Activated naive CD4-positive, alpha-beta T cell treated with anti-CD3 and anti-CD28 coated beads, Interleukin-2, amount 10 ng/mL, durations not matched to agents 7 days and 5 days (primary cell): ENCODE measurements at regions not wholly inside any gene's neighbourhood (a gene's known extent, or its start where the extent isn't known, plus 50 kb on each side); places are given as distances from the start of the nearest gene placed in this dataset.

Experiments used
- CTCF ChIA-PET: fragments of 350-600 bp; sonication (Branson Sonifier 250); formaldehyde crosslinking; loops from one replicate; lab custom pipeline; 2021; ENCODE audit warnings: antibody characterized with exemption; lab: Charles Lee
- DNase-seq: peaks from one replicate; pipeline ENCODE4 v3.0.0-alpha.2; 2020
- H3K27ac Mint-ChIP-seq: one replicate; pipeline ENCODE4 v1.8.0; 2021; ENCODE audit warnings: mild to moderate bottlenecking, moderate library complexity, mixed read lengths
- H3K27me3 Mint-ChIP-seq: one replicate; pipeline ENCODE4 v1.8.0; 2021; ENCODE audit warnings: mild to moderate bottlenecking, mixed read lengths
- H3K36me3 Mint-ChIP-seq: one replicate; pipeline ENCODE4 v1.8.0; 2021; ENCODE audit warnings: mixed read lengths
- H3K4me1 Mint-ChIP-seq: one replicate; pipeline ENCODE4 v1.8.0; 2021; ENCODE audit warnings: mixed read lengths
- H3K4me3 Mint-ChIP-seq: one replicate; pipeline ENCODE4 v1.8.0; 2021; ENCODE audit warnings: mild to moderate bottlenecking, moderate library complexity, mixed read lengths
- H3K9me3 Mint-ChIP-seq: one replicate; pipeline ENCODE4 v1.8.0; 2021; ENCODE audit warnings: mixed read lengths

GRCh38 chr15:100737214-100737613 is 134.8 kb downstream of the ASB7 start:
- Mint-ChIP-seq H3K4me3 (no peak overlapping the region), H3K9me3 (no peaks in the 10 kb centered on the region), H3K27ac (no peak overlapping the region), H3K27me3 (peaks cover 11% of the 10 kb centered on the region), H3K36me3 (no peaks in the 10 kb centered on the region), H3K4me1 (no peaks in the 10 kb centered on the region)
- DNase-seq, result no peak
- CTCF ChIA-PET, result no interaction called here

GRCh38 chr15:100738614-100739013 is 136.2 kb downstream of the ASB7 start:
- no peaks in the 10 kb centered on the region for H3K9me3 Mint-ChIP-seq
- CTCF ChIA-PET, result no interaction called here
- DNase-seq, result no peak
- H3K36me3 Mint-ChIP-seq, result no peaks in the 10 kb centered on the region
- peaks cover 6% of the 10 kb centered on the region for H3K27me3 Mint-ChIP-seq
- H3K27ac Mint-ChIP-seq, result no peak overlapping the region
- H3K4me1 Mint-ChIP-seq, result no peaks in the 10 kb centered on the region
- H3K4me3 Mint-ChIP-seq, result no peak overlapping the region

- no peak overlapping the region for H3K4me3 Mint-ChIP-seq
- no peaks in the 10 kb centered on the region for H3K4me1 Mint-ChIP-seq
- H3K9me3 Mint-ChIP-seq, result no peaks in the 10 kb centered on the region
- peaks cover 6% of the 10 kb centered on the region for H3K27me3 Mint-ChIP-seq
- CTCF ChIA-PET, result no interaction called here
- DNase-seq, result no peak
- no peaks in the 10 kb centered on the region for H3K36me3 Mint-ChIP-seq
- H3K27ac Mint-ChIP-seq, result no peak overlapping the region
Measured at GRCh38 chr15:100740138-100740537, 137.7 kb downstream of the ASB7 start.

GRCh38 chr15:100751585-100751984 is 128.0 kb upstream of the ALDH1A3 start:
- Mint-ChIP-seq H3K9me3 (no peaks in the 10 kb centered on the region), H3K4me1 (no peaks in the 10 kb centered on the region), H3K4me3 (no peak overlapping the region), H3K27ac (no peak overlapping the region), H3K36me3 (no peaks in the 10 kb centered on the region), H3K27me3 (peaks cover 14% of the 10 kb centered on the region)
- DNase-seq, result no peak
- CTCF ChIA-PET, result no interaction called here

GRCh38 chr15:100753503-100753902 is 126.1 kb upstream of the ALDH1A3 start:
- H3K4me3 Mint-ChIP-seq, result no peak overlapping the region
- no peak for DNase-seq
- CTCF ChIA-PET, result interaction anchor here (0.6 kb wide), 1 partner anchor 368 kb away, joined by 4 read pairs; no protein-coding TSS in a partner anchor
- no peaks in the 10 kb centered on the region for H3K4me1 Mint-ChIP-seq
- H3K9me3 Mint-ChIP-seq, result no peaks in the 10 kb centered on the region
- H3K36me3 Mint-ChIP-seq, result no peaks in the 10 kb centered on the region
- no peak overlapping the region for H3K27ac Mint-ChIP-seq
- peaks cover 9% of the 10 kb centered on the region for H3K27me3 Mint-ChIP-seq

GRCh38 chr15:100757661-100758060 is 122.0 kb upstream of the ALDH1A3 start:
- no peak overlapping the region for H3K27ac Mint-ChIP-seq
- H3K36me3 Mint-ChIP-seq, result no peaks in the 10 kb centered on the region
- H3K27me3 Mint-ChIP-seq, result peaks cover 15% of the 10 kb centered on the region
- CTCF ChIA-PET, result no interaction called here
- DNase-seq, result no peak
- H3K9me3 Mint-ChIP-seq, result no peaks in the 10 kb centered on the region
- H3K4me3 Mint-ChIP-seq, result no peak overlapping the region
- no peaks in the 10 kb centered on the region for H3K4me1 Mint-ChIP-seq

- Mint-ChIP-seq H3K36me3 (no peaks in the 10 kb centered on the region), H3K27me3 (peaks cover 23% of the 10 kb centered on the region), H3K9me3 (no peaks in the 10 kb centered on the region), H3K27ac (no peak overlapping the region), H3K4me3 (no peak overlapping the region), H3K4me1 (no peaks in the 10 kb centered on the region)
- CTCF ChIA-PET, result no interaction called here
- no peak for DNase-seq
Measured at GRCh38 chr15:100758555-100758954, 121.1 kb upstream of the ALDH1A3 start.

- H3K4me3 Mint-ChIP-seq, result no peak overlapping the region
- no peaks in the 10 kb centered on the region for H3K4me1 Mint-ChIP-seq
- no peak for DNase-seq
- H3K27me3 Mint-ChIP-seq, result peaks cover 23% of the 10 kb centered on the region
- CTCF ChIA-PET, result interaction anchor here (1.3 kb wide), 1 partner anchor 409 kb away, joined by 3 read pairs; no protein-coding TSS in a partner anchor
- H3K27ac Mint-ChIP-seq, result no peak overlapping the region
- no peaks in the 10 kb centered on the region for H3K9me3 Mint-ChIP-seq
- H3K36me3 Mint-ChIP-seq, result no peaks in the 10 kb centered on the region
Measured at GRCh38 chr15:100759106-100759505, 120.5 kb upstream of the ALDH1A3 start.

GRCh38 chr15:100759698-100760356 is 119.8 kb upstream of the ALDH1A3 start:
- Mint-ChIP-seq H3K36me3 (no peaks in the 10 kb centered on the region), H3K27me3 (peaks cover 23% of the 10 kb centered on the region), H3K4me3 (no peak overlapping the region), H3K27ac (no peak overlapping the region), H3K4me1 (no peaks in the 10 kb centered on the region), H3K9me3 (no peaks in the 10 kb centered on the region)
- DNase-seq, result no peak
- CTCF ChIA-PET, result interaction anchor here (1.3 kb wide), 1 partner anchor 410 kb away, joined by 3 read pairs; no protein-coding TSS in a partner anchor

- CTCF ChIA-PET, result interaction anchor here (1.3 kb wide), 1 partner anchor 410 kb away, joined by 3 read pairs; no protein-coding TSS in a partner anchor
- H3K4me1 Mint-ChIP-seq, result no peaks in the 10 kb centered on the region
- H3K9me3 Mint-ChIP-seq, result no peaks in the 10 kb centered on the region
- H3K4me3 Mint-ChIP-seq, result no peak overlapping the region
- DNase-seq, result no peak
- no peaks in the 10 kb centered on the region for H3K36me3 Mint-ChIP-seq
- H3K27ac Mint-ChIP-seq, result no peak overlapping the region
- H3K27me3 Mint-ChIP-seq, result peaks cover 23% of the 10 kb centered on the region
Measured at GRCh38 chr15:100760357-100760903, 119.2 kb upstream of the ALDH1A3 start.

- H3K4me1 Mint-ChIP-seq, result no peaks in the 10 kb centered on the region
- H3K36me3 Mint-ChIP-seq, result no peaks in the 10 kb centered on the region
- DNase-seq, result no peak
- H3K4me3 Mint-ChIP-seq, result no peak overlapping the region
- no peak overlapping the region for H3K27ac Mint-ChIP-seq
- H3K27me3 Mint-ChIP-seq, result peaks cover 27% of the 10 kb centered on the region
- H3K9me3 Mint-ChIP-seq, result no peaks in the 10 kb centered on the region
- CTCF ChIA-PET, result no interaction called here
Measured at GRCh38 chr15:100761290-100761935, 118.2 kb upstream of the ALDH1A3 start.

GRCh38 chr15:100762289-100762688 is 117.3 kb upstream of the ALDH1A3 start:
- no peak for DNase-seq
- CTCF ChIA-PET, result no interaction called here
- Mint-ChIP-seq H3K4me1 (no peaks in the 10 kb centered on the region), H3K36me3 (no peaks in the 10 kb centered on the region), H3K4me3 (no peak overlapping the region), H3K27me3 (peaks cover 28% of the 10 kb centered on the region), H3K27ac (no peak overlapping the region), H3K9me3 (no peaks in the 10 kb centered on the region)

- H3K4me3 Mint-ChIP-seq, result no peak overlapping the region
- H3K27me3 Mint-ChIP-seq, result peaks cover 28% of the 10 kb centered on the region
- CTCF ChIA-PET, result no interaction called here
- H3K27ac Mint-ChIP-seq, result no peak overlapping the region
- H3K36me3 Mint-ChIP-seq, result no peaks in the 10 kb centered on the region
- H3K4me1 Mint-ChIP-seq, result no peaks in the 10 kb centered on the region
- DNase-seq, result no peak
- no peaks in the 10 kb centered on the region for H3K9me3 Mint-ChIP-seq
Measured at GRCh38 chr15:100762913-100763834, 116.5 kb upstream of the ALDH1A3 start.
